ENCODE measurements at regions not wholly inside any gene's neighbourhood (a gene's known extent, or its start where the extent isn't known, plus 50 kb on each side); places are given as distances from the start of the nearest gene placed in this dataset.
"Not testable (repeated sequence)": the region's sequence is repeated elsewhere in the genome, so short reads cannot be mapped to it uniquely, and the experiment has no call there.

DNA sequence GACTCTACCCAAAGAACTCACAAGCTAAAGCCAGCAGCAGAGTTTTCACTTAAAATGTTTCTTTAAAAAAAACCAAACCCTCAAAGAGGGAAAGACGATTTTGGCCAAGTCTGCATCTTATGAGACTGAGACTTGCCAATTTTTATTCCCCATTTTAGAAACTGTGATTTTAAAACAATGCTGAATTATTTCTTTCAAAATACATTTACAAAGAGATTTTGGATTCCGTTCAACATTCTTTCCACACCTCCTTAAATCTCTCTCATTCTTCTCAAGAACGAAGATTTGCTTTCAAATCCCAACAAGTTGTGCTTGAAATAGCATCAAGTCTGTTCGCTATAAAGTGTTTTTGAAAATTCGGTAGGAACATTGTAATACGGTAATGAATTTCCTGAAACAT lies 133.9 kb upstream of the VANGL1 start:
- TF ChIP-seq CTCF (conservative IDR thresholded peaks at IDR 0.05; ENCODE audit: low read depth, low read length): no peak
- DNase-seq (ENCODE audit: low read depth): no peak
- no peak overlapping the region for H3K4me3 ChIP-seq (ENCODE audit: low read depth, low read length)

DNA sequence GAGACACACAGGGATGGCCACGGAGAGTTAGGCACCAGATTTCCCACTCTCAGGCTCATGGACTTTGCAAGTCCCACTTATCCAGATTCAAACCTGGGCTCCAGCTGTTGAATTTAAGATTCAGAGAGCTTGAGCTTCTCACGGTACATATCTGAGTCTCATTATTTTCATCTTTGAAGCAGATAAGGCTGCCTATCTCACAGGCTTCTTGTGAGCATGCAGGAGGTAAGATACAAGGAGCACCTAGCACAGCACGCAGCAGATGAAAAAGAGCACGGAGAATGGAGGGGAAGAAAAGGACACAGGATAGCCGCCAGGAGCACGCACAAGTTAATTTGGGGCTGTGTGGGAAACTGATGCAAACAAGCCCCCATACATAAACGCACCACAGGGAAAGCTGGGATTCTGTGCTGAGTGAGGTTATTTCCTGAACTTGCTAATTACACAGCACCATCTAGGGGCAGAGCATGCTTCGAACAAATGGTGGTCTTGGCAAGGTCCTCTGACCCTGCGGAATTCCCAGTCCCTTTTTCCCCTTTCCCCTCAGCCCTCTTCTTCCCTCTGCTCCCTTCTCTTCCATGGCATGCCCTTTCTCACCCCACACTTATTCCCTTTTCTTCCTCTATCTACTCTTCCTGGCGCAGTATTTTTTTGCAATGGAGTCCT lies 134.7 kb upstream of the VANGL1 start:
- peak; percentile 75 for TF ChIP-seq CTCF (conservative IDR thresholded peaks at IDR 0.05; ENCODE audit: low read depth, low read length)
- no peak overlapping the region for H3K4me3 ChIP-seq (ENCODE audit: low read depth, low read length)
- peak; percentile 16 for DNase-seq (ENCODE audit: low read depth)

- TF ChIP-seq CTCF (conservative IDR thresholded peaks at IDR 0.05; ENCODE audit: low read depth, low read length): no peak
- DNase-seq (ENCODE audit: low read depth): no peak
- H3K4me3 ChIP-seq (ENCODE audit: low read depth, low read length): no peak overlapping the region
These were observed 135.3 kb upstream of the VANGL1 start for GRCh38 chr1:115506518-115506917.

DNA sequence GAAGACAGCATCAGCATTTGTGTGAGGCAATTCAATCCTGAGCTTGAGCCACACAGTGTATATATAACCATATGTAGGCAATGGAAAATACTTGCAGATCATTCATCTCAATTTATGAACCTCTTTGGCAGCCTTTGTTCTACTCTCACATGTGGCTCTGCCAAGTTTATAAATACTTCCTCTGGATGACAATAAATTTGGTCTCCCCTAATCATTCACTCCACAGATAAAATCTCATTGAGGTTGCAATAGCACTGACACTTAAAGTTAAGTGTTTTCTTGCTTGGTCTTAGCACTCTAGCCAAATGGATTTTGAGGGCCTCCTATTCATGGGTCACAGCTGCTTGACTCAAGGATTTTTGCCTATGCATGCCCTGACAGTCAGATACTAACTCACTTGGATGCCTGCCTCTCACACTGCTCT lies 136.6 kb upstream of the VANGL1 start:
- no peak for DNase-seq (ENCODE audit: low read depth)
- no peak overlapping the region for H3K4me3 ChIP-seq (ENCODE audit: low read depth, low read length)
- no peak for TF ChIP-seq CTCF (conservative IDR thresholded peaks at IDR 0.05; ENCODE audit: low read depth, low read length)

GRCh38 chr1:115502183-115502582 lies 139.6 kb upstream of the VANGL1 start:
- not testable (repeated sequence) for H3K4me3 ChIP-seq (ENCODE audit: low read depth, low read length); DNase-seq (ENCODE audit: low read depth)

GRCh38 chr1:115501476-115501875 lies 140.3 kb upstream of the VANGL1 start:
- no peak for DNase-seq (ENCODE audit: low read depth)
- no peak for TF ChIP-seq CTCF (conservative IDR thresholded peaks at IDR 0.05; ENCODE audit: low read depth, low read length)
- H3K4me3 ChIP-seq (ENCODE audit: low read depth, low read length): no peak overlapping the region

DNA sequence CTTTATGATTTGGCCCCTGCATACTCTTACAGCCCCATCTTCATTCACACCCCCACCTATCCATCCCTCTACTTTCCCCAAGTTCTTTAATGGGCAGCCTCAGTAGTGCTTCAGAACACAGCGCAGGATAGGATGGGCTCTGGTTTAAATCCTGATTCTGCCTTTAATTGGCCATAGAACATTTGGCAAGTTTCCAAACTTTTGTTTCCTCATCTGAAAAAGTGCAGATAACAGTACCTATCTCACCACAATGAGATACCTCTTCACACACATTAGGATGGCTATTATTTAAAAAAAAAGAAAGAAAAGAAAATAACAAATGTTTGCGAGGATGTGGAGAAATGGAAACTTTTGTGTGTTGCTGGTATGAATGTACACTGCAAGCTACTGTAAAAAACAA lies 142.5 kb upstream of the VANGL1 start:
- no peak overlapping the region for H3K4me3 ChIP-seq (ENCODE audit: low read depth, low read length)
- no peak for DNase-seq (ENCODE audit: low read depth)
- TF ChIP-seq CTCF (conservative IDR thresholded peaks at IDR 0.05; ENCODE audit: low read depth, low read length): no peak
